K562 (cell line): ENCODE measurements at regions not wholly inside any gene's neighbourhood (a gene's known extent, or its start where the extent isn't known, plus 50 kb on each side); places are given as distances from the start of the nearest gene placed in this dataset.

Source experiments
- ELF1 ChIP-seq: fragments of 200-800 bp; sonication (Bioruptor generic); IDR thresholded peaks from 2 replicates; pipeline ENCODE4 v1.6.1; 2016; ENCODE audit warnings: missing genetic modification characterization, missing compliant biosample characterization
- LARP7 ChIP-seq: fragments of 450-650 bp; IDR thresholded peaks from 2 replicates; pipeline ENCODE4 v1.6.1; 2016
- TF ChIP-seq, protein P1 (sequence below), 3 experiments: IDR thresholded peaks in 2 of 3; conservative IDR thresholded peaks in 1 of 3; 2 replicates each; pipeline ENCODE4 v1.5.1; 2011 to 2012; ENCODE audit warnings: low read length in 3 of 3, mild to moderate bottlenecking in 3 of 3, control low read depth in 2 of 3, improper control_type of control experiment in 1 of 3, inconsistent platforms in 1 of 3, low read depth in 1 of 3, mixed read lengths in 1 of 3, moderate library complexity in 1 of 3; ENCODE audit not compliant: insufficient read depth in 2 of 3
- TF ChIP-seq, protein P2 (sequence below): fragments of 450-650 bp; formaldehyde crosslinking; IDR thresholded peaks from 2 replicates; pipeline ENCODE4 v1.4.0; 2020; ENCODE audit warnings: mild to moderate bottlenecking, moderate library complexity
- TF ChIP-seq, protein P3 (sequence below), 2 experiments: fragments of 450-650 bp in 1 of 2; IDR thresholded peaks; 2 replicates each; pipeline ENCODE4 v1.6.1; 2011 to 2017; ENCODE audit warnings: low read depth in 2 of 2, antibody characterized with exemption in 1 of 2, borderline replicate concordance in 1 of 2, low read length in 1 of 2, mild to moderate bottlenecking in 1 of 2, mixed read lengths in 1 of 2; ENCODE audit not compliant: control insufficient read depth in 1 of 2
- TF ChIP-seq, protein P4 (sequence below): fragments of 200-800 bp; sonication (Bioruptor generic); IDR thresholded peaks from 2 replicates; pipeline ENCODE4 v1.6.1; 2016; ENCODE audit warnings: missing genetic modification characterization, missing compliant biosample characterization
- TF ChIP-seq, protein P5 (sequence below): fragments of 250-450 bp; sonication (Bioruptor Pico); IDR thresholded peaks from 2 replicates; pipeline ENCODE4 v1.5.0; 2021; ENCODE audit warnings: mild to moderate bottlenecking, borderline replicate concordance

DNA sequence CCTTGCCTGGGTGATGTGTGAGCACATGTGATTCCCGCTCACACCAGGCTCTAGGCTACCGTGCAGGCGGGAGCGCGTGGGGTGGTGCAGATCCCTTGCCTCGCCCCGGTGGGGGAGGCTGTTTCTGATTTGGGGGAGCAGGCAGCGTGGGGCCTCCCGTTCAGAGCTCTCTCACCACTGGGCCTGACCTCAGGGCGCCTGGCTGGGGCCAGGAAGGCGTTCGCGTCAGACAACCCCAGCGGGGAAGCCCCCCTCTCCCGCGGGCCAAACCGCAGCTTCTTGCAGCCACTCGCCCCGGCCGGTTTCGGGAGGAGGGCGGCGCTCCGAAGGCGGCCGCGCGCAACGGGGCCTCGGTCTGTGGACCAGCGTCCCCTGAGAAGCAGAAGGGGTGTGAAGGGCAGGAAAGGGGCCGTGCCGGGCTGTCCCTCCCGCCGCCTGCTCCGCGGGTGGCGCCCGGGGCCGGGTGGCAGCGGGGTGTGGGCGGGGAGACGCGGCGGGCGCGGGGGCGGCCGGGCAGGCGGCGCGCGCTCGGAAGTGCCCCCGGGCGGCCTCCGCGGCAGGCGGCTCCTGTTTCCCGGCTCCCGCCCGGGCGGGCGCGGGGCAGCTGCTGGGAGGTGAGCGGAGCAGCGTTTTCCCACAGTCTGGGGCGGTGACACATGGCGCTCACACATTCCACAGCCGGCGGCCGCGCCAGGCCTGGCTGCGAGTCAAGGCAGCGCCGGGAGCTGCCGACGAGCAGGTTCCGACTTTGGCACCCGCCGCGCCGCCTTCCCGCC lies 65.1 kb upstream of the HES1 start (continued):
- TF ChIP-seq, protein P1, sequence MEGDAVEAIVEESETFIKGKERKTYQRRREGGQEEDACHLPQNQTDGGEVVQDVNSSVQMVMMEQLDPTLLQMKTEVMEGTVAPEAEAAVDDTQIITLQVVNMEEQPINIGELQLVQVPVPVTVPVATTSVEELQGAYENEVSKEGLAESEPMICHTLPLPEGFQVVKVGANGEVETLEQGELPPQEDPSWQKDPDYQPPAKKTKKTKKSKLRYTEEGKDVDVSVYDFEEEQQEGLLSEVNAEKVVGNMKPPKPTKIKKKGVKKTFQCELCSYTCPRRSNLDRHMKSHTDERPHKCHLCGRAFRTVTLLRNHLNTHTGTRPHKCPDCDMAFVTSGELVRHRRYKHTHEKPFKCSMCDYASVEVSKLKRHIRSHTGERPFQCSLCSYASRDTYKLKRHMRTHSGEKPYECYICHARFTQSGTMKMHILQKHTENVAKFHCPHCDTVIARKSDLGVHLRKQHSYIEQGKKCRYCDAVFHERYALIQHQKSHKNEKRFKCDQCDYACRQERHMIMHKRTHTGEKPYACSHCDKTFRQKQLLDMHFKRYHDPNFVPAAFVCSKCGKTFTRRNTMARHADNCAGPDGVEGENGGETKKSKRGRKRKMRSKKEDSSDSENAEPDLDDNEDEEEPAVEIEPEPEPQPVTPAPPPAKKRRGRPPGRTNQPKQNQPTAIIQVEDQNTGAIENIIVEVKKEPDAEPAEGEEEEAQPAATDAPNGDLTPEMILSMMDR (IDR thresholded peaks at IDR 0.05 in 2 of 3, conservative IDR thresholded peaks at IDR 0.05 in 1 of 3; ENCODE audit: insufficient read depth in 2 of 3, low read depth in 1 of 3, low read length in 3 of 3) = no peak
- TF ChIP-seq ELF1 (tag) (no peak), LARP7 (no peak)
- TF ChIP-seq, protein P2, sequence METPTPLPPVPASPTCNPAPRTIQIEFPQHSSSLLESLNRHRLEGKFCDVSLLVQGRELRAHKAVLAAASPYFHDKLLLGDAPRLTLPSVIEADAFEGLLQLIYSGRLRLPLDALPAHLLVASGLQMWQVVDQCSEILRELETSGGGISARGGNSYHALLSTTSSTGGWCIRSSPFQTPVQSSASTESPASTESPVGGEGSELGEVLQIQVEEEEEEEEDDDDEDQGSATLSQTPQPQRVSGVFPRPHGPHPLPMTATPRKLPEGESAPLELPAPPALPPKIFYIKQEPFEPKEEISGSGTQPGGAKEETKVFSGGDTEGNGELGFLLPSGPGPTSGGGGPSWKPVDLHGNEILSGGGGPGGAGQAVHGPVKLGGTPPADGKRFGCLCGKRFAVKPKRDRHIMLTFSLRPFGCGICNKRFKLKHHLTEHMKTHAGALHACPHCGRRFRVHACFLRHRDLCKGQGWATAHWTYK (CRISPR knock-in tag) = peak; percentile 50; the same call in 1 of the 2 replicates
- TF ChIP-seq, protein P3, sequence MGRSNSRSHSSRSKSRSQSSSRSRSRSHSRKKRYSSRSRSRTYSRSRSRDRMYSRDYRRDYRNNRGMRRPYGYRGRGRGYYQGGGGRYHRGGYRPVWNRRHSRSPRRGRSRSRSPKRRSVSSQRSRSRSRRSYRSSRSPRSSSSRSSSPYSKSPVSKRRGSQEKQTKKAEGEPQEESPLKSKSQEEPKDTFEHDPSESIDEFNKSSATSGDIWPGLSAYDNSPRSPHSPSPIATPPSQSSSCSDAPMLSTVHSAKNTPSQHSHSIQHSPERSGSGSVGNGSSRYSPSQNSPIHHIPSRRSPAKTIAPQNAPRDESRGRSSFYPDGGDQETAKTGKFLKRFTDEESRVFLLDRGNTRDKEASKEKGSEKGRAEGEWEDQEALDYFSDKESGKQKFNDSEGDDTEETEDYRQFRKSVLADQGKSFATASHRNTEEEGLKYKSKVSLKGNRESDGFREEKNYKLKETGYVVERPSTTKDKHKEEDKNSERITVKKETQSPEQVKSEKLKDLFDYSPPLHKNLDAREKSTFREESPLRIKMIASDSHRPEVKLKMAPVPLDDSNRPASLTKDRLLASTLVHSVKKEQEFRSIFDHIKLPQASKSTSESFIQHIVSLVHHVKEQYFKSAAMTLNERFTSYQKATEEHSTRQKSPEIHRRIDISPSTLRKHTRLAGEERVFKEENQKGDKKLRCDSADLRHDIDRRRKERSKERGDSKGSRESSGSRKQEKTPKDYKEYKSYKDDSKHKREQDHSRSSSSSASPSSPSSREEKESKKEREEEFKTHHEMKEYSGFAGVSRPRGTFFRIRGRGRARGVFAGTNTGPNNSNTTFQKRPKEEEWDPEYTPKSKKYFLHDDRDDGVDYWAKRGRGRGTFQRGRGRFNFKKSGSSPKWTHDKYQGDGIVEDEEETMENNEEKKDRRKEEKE (IDR thresholded peaks at IDR 0.05; ENCODE audit: borderline replicate concordance in 1 of 2, control insufficient read depth in 1 of 2, low read depth in 2 of 2, low read length in 1 of 2) = no peak
- TF ChIP-seq, protein P4, sequence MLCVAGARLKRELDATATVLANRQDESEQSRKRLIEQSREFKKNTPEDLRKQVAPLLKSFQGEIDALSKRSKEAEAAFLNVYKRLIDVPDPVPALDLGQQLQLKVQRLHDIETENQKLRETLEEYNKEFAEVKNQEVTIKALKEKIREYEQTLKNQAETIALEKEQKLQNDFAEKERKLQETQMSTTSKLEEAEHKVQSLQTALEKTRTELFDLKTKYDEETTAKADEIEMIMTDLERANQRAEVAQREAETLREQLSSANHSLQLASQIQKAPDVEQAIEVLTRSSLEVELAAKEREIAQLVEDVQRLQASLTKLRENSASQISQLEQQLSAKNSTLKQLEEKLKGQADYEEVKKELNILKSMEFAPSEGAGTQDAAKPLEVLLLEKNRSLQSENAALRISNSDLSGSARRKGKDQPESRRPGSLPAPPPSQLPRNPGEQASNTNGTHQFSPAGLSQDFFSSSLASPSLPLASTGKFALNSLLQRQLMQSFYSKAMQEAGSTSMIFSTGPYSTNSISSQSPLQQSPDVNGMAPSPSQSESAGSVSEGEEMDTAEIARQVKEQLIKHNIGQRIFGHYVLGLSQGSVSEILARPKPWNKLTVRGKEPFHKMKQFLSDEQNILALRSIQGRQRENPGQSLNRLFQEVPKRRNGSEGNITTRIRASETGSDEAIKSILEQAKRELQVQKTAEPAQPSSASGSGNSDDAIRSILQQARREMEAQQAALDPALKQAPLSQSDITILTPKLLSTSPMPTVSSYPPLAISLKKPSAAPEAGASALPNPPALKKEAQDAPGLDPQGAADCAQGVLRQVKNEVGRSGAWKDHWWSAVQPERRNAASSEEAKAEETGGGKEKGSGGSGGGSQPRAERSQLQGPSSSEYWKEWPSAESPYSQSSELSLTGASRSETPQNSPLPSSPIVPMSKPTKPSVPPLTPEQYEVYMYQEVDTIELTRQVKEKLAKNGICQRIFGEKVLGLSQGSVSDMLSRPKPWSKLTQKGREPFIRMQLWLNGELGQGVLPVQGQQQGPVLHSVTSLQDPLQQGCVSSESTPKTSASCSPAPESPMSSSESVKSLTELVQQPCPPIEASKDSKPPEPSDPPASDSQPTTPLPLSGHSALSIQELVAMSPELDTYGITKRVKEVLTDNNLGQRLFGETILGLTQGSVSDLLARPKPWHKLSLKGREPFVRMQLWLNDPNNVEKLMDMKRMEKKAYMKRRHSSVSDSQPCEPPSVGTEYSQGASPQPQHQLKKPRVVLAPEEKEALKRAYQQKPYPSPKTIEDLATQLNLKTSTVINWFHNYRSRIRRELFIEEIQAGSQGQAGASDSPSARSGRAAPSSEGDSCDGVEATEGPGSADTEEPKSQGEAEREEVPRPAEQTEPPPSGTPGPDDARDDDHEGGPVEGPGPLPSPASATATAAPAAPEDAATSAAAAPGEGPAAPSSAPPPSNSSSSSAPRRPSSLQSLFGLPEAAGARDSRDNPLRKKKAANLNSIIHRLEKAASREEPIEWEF (CRISPR knock-in tag) = 0 out of 2 replicates have a peak, but pooled peaks have one; percentile 28
- TF ChIP-seq, protein P5, sequence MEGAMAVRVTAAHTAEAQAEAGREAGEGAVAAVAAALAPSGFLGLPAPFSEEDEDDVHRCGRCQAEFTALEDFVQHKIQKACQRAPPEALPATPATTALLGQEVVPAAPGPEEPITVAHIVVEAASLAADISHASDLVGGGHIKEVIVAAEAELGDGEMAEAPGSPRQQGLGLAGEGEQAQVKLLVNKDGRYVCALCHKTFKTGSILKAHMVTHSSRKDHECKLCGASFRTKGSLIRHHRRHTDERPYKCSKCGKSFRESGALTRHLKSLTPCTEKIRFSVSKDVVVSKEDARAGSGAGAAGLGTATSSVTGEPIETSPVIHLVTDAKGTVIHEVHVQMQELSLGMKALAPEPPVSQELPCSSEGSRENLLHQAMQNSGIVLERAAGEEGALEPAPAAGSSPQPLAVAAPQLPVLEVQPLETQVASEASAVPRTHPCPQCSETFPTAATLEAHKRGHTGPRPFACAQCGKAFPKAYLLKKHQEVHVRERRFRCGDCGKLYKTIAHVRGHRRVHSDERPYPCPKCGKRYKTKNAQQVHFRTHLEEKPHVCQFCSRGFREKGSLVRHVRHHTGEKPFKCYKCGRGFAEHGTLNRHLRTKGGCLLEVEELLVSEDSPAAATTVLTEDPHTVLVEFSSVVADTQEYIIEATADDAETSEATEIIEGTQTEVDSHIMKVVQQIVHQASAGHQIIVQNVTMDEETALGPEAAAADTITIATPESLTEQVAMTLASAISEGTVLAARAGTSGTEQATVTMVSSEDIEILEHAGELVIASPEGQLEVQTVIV (CRISPR knock-in tag) = no peak
